GM18519 (cell line): ENCODE measurements at regions not wholly inside any gene's neighbourhood (a gene's known extent, or its start where the extent isn't known, plus 50 kb on each side); places are given as distances from the start of the nearest gene placed in this dataset.
A peak's percentile ranks its signal among the peaks of the same experiment; 100 is the strongest.

Experiments
- ATAC-seq: cut with Tn5 transposase; IDR thresholded peaks from one replicate; pipeline ENCODE4 v1.9.1; 2021; ENCODE audit warnings: mild to moderate bottlenecking, moderate library complexity; ENCODE audit not compliant: unreplicated experiment, low FRiP score

DNA sequence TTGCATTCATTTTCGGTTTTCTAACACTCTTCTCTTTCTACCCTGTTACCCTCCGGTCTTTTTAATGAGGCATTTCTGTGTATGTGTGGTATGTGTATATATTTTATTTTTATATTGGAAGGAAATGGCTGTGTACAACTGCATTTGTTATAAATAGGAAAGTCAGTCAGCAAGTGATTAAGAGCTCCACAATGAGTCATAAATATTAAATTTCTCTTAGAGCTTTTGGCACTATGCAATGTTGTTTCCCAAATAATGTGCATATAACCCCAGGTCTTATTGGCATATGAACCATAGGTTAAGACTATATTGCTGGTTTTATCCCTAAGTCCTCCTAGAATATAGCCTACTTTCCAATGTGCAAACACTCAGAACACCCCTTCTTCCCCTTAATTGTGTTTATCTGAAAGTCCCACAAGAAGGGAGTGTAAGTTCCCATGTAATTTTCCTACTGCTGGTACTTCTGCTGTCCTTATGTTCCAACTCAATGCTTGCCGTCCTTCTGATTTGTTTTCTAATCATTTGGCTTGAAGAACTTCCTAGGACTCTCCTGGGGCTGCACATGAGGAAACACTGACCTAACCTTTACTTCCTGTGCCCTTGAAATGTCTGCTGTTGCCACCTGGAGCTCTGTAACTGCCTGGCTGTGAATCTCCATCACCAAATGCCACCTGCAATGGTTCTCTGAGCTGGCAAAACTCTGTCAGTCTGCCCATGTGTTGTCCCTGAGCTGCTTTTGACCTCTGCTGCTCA is 65.5 kb upstream of the PCSK5 start:
- ATAC-seq = no peak

DNA sequence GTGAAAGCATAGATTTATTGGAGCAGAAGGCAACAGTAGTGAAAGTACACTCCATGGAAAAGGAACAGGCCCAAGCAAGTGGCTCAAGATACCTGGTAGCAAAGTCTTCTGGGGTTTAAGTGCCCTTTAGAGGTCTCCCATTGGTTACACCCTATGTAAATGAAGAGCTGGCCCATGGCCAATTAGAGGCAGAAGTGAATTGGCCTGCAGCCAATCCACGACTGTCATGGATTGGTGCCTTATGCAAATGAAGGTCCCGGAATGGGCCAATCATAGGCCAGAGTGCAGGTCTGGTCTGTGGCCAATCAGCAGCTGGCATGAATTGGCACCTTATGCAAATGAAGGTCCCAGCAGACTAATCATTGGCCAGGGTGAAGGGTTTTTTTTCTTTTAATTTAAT is 64.2 kb upstream of the PCSK5 start:
- ATAC-seq = no peak

DNA sequence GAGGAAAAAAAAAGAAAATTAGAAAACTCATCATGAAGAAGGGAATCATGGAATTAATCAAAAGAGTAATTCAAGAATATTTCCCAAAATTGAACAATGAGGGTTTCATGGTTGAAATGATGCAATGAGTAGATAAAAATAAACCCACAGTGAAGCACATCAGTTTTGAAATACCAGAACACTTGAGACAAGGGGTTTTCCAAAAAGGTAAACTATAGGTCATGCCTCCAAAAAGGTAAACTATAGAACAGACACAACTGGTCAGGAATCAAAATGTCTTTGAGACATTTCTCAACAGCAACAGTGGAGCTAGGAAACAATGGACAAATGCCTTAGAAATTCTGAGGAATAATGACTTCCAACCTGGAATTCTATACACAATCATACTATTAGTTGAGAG is 60.2 kb upstream of the PCSK5 start:
- ATAC-seq = peak; percentile 60

DNA sequence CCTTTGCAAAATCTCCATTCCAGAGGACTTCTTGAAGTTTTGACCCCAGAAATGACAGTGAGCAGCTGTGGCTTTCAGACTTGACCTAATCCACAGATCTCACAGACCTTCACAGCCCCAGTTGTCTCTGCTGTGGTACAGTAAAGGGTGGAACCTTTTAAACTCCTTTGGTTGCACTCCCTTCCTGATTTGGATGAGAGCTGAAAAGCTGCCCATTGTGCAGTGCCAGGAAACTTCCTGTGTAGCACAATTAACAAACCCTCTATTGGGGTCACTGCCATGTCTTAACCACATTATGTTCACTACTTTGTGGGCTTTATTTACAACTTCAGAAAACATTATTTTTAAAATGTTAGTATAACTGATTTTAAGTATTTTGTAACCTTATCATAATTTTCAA is 56.7 kb upstream of the PCSK5 start:
- ATAC-seq = no peak

DNA sequence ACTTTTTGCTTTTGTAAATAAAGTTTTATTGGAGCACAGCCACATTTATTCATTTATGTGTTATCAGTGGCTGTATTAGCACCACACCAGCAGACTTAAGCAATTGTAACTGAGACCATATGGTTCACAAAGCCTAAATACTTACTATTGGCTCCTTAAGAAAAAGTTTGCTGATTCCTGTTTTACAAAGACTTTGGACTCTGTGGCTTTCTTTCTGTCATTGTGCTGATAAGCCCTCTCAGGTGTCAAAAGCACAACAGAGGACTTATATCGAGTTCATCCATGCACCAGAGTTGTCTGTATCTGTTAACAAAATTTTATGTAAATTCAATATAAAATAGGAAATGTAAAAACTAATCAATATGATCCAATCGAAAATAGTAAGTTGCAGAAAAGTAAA is 55.6 kb upstream of the PCSK5 start:
- ATAC-seq = no peak
